Kidney glomerular epithelial cell (primary cell): ENCODE measurements at regions not wholly inside any gene's neighbourhood (a gene's known extent, or its start where the extent isn't known, plus 50 kb on each side); places are given as distances from the start of the nearest gene placed in this dataset.
A peak's percentile ranks its signal among the peaks of the same experiment; 100 is the strongest.
"Not testable (repeated sequence)": the region's sequence is repeated elsewhere in the genome, so short reads cannot be mapped to it uniquely, and the experiment has no call there.

ENCODE experiments used
- DNase-seq: peaks from one replicate; lab custom pipeline; 2025; lab: John Stamatoyannopoulos, UW

- DNase-seq = no peak
Measured at GRCh38 chr6:132198896-132199295, 202.4 kb downstream of the MOXD1 start.

GRCh38 chr6:132198040-132198439 is 203.2 kb downstream of the MOXD1 start:
- no peak for DNase-seq

- no peak for DNase-seq
Measured at GRCh38 chr6:132194529-132194928, 206.7 kb downstream of the MOXD1 start.

- no peak for DNase-seq
Measured at GRCh38 chr6:132192631-132193030, 208.6 kb downstream of the MOXD1 start.

- no peak for DNase-seq
Measured at GRCh38 chr6:132190815-132191175, 210.5 kb downstream of the MOXD1 start.

GRCh38 chr6:132190097-132190814 is 211.0 kb downstream of the MOXD1 start:
- peak; percentile 31 for DNase-seq

DNA sequence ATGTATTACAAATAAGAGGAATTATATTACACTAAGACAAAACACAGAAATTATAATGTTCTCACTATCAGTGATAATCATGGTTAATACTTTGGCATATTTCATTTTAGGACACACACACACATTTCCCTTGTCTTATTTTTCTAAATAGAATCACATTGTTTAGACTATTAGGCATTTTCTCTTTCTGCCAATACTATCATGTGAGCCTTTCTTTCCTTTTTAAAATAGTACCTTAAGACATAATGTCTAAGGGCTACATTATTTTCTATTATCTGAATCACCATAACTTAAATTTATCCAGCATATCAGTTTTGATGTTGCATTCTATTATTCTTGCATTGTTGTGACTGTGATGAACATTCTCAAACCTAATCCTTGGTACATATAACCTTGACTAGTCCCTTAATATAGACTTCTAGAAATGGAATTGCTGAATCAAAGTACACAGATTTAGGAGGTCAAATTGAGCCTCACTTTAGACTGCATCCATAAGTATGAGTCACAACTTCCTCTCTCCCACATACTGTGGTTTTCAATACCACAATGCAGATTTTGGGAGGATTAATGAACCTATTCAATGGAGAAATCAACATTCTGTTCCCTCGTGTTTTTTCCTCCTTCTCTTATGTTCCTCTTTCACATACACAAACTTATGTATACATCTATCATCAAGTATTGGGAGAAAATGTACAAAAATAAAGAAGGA is 212.6 kb downstream of the MOXD1 start:
- DNase-seq = peak; percentile 11

DNA sequence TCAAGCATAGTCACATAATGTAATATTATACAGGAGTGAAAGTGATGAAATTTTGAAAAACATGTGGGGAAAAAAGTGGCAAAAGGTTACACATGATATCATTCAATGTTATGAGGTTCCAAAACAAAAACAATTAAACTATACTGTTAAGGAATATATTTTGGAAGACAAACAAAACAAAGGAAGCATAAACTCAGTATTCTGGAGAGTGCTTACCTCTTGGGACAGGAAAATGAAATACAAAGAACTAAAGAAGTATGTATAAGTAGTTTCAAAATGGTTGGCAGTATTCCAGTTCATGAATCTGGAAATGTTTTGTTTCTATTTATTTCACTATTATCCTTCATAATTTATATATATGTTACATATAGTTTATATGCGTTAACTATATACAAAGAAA is 213.5 kb downstream of the MOXD1 start:
- no peak for DNase-seq

GRCh38 chr6:132184966-132185365 is 216.3 kb downstream of the MOXD1 start:
- not testable (repeated sequence) for DNase-seq

DNA sequence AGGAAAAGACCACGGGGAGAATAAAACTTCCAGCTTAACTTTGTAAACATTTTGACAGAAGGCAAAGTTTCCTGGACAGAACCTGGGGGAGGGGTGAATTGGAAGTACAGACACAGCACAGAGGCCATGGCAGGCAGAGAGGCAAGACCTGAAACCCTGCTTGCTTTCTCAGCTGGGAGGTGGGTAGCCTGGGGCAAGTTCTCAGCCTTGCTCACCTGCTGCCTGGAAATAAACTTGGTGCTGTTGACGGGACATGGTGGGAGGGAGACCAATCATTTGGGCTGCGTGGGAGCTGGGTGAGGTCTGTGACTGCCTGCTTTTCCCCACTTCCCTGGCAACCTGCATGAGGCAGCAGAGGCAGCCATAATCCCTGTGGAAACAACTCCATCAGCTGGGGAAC is 221.3 kb downstream of the MOXD1 start:
- DNase-seq = no peak

DNA sequence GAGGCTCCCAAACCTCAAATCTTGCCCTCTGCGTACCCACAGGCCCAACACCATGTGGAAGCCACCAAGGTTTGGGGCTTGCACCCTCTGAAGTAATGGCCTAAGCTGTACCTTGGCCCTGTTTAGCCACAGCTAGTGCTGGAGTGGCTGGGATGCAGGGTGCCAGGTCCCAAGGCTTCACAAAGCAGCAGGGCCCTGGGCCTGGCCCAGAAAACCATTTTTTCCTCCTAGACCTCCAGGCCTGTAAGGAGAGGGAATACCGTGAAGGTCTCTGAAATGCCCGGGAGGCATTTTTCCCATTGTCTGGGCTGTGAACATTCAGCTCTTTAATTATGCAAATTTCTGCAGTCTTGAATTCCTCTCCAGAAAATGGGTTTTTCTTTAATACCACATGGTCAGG is 223.7 kb upstream of the CCN2 start:
- DNase-seq = no peak

DNA sequence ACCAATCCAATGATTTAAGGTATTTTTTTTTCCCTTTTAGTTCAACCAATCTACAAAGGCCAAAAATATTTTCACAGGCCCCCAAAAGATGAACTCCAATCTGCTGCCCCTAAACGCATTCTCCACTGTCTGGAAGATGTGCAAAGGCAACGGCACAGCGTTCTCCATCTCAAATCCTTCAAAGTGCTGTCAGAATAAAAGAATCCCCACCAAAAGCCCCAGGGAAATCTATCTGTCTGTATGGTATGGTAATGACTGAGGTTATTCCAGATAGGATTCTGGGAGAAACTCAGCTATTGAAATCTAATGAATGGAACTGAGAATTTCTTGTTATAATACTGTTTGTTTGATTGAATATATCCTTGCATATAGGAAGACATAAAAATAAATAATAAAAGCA is 217.8 kb upstream of the CCN2 start:
- DNase-seq = no peak

DNA sequence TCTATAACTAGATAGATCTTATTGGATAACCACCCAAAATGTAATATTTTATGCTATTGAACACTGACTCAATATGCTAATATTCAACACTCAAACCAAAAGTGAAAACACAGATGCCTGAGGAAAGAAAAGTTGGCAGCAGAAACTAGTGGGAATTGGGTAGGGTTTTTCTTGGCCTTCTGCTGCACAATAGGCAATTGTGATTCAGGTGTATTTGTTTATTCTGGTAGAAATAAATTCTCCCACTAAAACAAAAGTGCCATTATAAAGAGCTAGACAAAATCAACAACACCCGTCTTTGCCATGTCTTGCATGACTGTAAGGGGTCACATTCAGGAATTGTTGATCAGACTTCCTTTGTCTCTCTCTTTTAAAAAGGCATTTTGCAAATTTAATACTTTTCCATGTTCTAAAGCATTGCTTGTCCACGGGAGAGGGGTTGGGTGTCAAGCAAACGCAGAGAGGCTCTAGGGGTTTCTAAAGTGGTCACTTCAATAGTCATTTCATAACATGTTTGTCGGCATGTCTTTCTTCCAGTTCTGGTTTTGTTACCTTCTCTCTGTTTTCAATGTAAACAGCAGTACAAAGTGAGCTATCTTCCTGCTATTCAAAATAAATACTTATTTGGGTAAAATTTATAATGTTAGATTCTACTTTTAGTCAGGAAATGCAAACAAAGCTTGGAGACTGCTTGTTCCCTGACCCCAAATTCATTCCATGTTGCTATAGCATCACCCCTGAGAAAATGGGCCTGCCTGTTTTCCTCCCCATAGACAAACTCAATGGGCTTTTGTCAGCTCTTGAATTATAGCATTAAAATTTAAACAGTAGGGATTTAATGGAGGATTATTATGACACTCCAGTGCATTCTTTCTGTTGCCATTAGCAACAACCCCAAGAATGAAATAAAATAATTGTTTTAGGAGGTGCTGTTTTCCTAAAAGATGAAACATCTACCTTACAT is 217.0 kb upstream of the CCN2 start:
- DNase-seq = no peak

GRCh38 chr6:132166526-132167051 is 215.4 kb upstream of the CCN2 start:
- no peak for DNase-seq

- DNase-seq = no peak
Measured at GRCh38 chr6:132165677-132166076, 214.5 kb upstream of the CCN2 start.

DNA sequence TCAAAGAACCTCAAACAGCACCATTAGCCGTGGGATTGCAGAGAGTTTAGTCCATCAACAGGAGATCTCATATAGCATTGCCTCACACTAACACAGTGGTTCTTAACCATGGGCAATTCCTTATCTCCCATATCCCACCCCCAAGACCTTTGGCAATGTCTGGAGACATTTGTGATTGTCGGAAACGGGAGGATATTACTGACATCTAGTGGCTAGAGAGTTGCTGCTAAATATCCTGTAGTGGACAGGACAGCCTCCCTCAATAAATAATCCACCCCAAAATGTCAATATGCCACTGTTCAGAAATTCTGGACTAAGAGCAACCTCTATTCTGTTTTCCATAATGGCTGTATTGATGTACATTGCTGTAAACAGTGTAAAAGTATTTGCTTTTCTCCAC is 210.1 kb upstream of the CCN2 start:
- peak; percentile 69 for DNase-seq

GRCh38 chr6:132153221-132153898 is 202.2 kb upstream of the CCN2 start:
- peak; percentile 82 for DNase-seq

DNA sequence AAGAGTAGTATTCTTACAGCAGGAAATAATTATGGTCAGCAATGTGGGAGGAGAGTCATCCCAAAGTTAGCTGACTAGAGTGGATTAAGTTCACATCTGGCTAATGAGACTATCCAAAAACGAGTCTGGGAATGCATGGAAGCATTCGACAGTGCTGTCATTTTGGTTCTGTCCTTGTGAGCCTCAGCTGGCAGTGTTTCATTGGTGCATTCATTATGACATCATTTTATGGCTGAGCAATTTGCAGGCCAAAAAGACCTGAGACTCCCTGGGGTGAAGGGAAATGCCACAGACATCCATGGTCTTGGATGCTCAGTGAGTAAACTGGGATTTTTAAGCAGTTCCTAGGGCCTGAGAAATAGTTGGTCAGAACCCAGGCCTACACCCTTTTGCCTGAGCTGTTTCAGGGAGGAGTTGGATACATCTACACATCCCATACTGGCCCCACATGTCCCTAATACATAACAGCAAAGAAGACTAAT is 196.4 kb upstream of the CCN2 start:
- no peak for DNase-seq

GRCh38 chr6:132144456-132144855 is 193.3 kb upstream of the CCN2 start:
- no peak for DNase-seq

GRCh38 chr6:132143258-132143657 is 192.1 kb upstream of the CCN2 start:
- no peak for DNase-seq

GRCh38 chr6:132142768-132143167 is 191.6 kb upstream of the CCN2 start:
- no peak for DNase-seq

- no peak for DNase-seq
Measured at GRCh38 chr6:132142308-132142707, 191.1 kb upstream of the CCN2 start.
